ENCODE measurements at regions not wholly inside any gene's neighbourhood (a gene's known extent, or its start where the extent isn't known, plus 50 kb on each side); places are given as distances from the start of the nearest gene placed in this dataset.

DNA sequence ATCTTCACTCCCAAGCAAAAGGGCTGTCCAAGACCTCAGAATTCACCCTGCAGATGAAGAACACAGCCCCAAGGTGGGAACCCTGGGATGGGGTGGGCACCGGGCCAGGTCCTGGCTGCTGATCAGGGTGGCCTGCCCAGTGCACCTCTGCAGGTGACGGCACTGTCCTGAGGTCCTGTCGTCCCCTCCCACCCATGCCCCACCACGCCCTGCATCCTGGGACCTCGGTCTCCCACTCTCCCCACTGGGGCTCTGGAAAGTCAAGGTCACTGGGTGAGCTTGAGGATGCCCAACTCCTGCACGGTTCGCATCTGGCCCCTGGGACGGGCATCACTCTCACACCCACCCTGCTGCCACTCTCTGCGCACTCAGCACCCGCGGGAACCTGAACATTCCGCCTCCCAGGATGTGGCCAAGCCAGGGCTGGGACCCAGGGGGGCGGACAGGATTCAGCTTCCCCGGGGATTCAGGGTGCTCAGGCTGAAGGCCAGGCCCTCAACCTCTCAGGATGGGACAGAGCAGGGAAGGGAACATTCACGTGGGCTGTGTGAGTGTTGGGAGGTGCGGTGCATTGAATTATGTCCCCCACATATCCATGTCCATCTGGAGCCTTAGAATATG, 115.9 kb downstream of the CPZ start:
- no peak for TF ChIP-seq POLR2A (IDR thresholded peaks at IDR 0.05)
- TF ChIP-seq, protein P1, sequence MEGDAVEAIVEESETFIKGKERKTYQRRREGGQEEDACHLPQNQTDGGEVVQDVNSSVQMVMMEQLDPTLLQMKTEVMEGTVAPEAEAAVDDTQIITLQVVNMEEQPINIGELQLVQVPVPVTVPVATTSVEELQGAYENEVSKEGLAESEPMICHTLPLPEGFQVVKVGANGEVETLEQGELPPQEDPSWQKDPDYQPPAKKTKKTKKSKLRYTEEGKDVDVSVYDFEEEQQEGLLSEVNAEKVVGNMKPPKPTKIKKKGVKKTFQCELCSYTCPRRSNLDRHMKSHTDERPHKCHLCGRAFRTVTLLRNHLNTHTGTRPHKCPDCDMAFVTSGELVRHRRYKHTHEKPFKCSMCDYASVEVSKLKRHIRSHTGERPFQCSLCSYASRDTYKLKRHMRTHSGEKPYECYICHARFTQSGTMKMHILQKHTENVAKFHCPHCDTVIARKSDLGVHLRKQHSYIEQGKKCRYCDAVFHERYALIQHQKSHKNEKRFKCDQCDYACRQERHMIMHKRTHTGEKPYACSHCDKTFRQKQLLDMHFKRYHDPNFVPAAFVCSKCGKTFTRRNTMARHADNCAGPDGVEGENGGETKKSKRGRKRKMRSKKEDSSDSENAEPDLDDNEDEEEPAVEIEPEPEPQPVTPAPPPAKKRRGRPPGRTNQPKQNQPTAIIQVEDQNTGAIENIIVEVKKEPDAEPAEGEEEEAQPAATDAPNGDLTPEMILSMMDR (IDR thresholded peaks at IDR 0.05), result no peak

Data from thyroid gland (tissue), 4 donors.